ENCODE measurements at regions not wholly inside any gene's neighbourhood (a gene's known extent, or its start where the extent isn't known, plus 50 kb on each side); places are given as distances from the start of the nearest gene placed in this dataset.

GRCh38 chr14:89015016-89015415, 190.6 kb downstream of the TTC8 start:
- no peak overlapping the region for H3K27ac ChIP-seq (ENCODE audit: low read depth in 1 of 2, low read length in 2 of 2)
- Mint-ChIP-seq H3K27me3 (peaks cover 44% of the 10 kb centered on the region), H3K9me3 (no peaks in the 10 kb centered on the region), H3K4me3 (no peak overlapping the region), H3K27ac (no peak overlapping the region), H3K36me3 (ENCODE audit: low read depth) (no peaks in the 10 kb centered on the region), H3K4me1 (ENCODE audit: low read depth) (no peaks in the 10 kb centered on the region)
- H3K4me3 ChIP-seq (ENCODE audit: low read length) = no peak overlapping the region
- H3K27me3 ChIP-seq (ENCODE audit: control insufficient read depth in 1 of 2, insufficient read depth in 2 of 2, low read length in 2 of 2) = peaks cover 0 to 4% of the 10 kb centered on the region in 2 experiments
- no peaks in the 10 kb centered on the region for H3K4me1 ChIP-seq (ENCODE audit: insufficient read depth, low read length)
- H3K9me3 ChIP-seq (ENCODE audit: control insufficient read depth in 1 of 2, insufficient read depth in 1 of 2, low read length in 2 of 2) = no peaks in the 10 kb centered on the region
- TF ChIP-seq CTCF (IDR thresholded peaks at IDR 0.05) = no peak
- ChIA-PET POLR2A (no interaction called here), CTCF (no interaction called here)
- ATAC-seq (ENCODE audit: poor library complexity) (no peak), DNase-seq (no peak)
- intact Hi-C loops (cut with DNase I, micrococcal nuclease) = loop anchor here in 1 of 2 experiments (10.0 kb wide), 1 partner anchor 350 kb away; no protein-coding TSS in a partner anchor
- H3K36me3 ChIP-seq (ENCODE audit: insufficient read depth, low read length) = no peaks in the 10 kb centered on the region

- Mint-ChIP-seq H3K9me3 (no peaks in the 10 kb centered on the region), H3K27me3 (peaks cover 62% of the 10 kb centered on the region), H3K27ac (no peak overlapping the region), H3K36me3 (ENCODE audit: low read depth) (no peaks in the 10 kb centered on the region), H3K4me1 (ENCODE audit: low read depth) (no peaks in the 10 kb centered on the region), H3K4me3 (no peak overlapping the region)
- Histone ChIP-seq H3K9me3 (ENCODE audit: control insufficient read depth in 1 of 2, insufficient read depth in 1 of 2, low read length in 2 of 2) (no peaks in the 10 kb centered on the region), H3K36me3 (ENCODE audit: insufficient read depth, low read length) (no peaks in the 10 kb centered on the region), H3K27ac (ENCODE audit: low read depth in 1 of 2, low read length in 2 of 2) (no peak overlapping the region), H3K4me3 (ENCODE audit: low read length) (no peak overlapping the region), H3K4me1 (ENCODE audit: insufficient read depth, low read length) (no peaks in the 10 kb centered on the region), H3K27me3 (ENCODE audit: control insufficient read depth in 1 of 2, insufficient read depth in 2 of 2, low read length in 2 of 2) (peaks cover 9% of the 10 kb centered on the region in 2 experiments)
- DNase-seq (no peak), ATAC-seq (ENCODE audit: poor library complexity) (no peak)
- ChIA-PET POLR2A (no interaction called here), CTCF (no interaction called here)
- intact Hi-C loops (cut with DNase I, micrococcal nuclease) = loop anchor here in 1 of 2 experiments (10.0 kb wide), 1 partner anchor 353 kb away; no protein-coding TSS in a partner anchor
- no peak for TF ChIP-seq CTCF (IDR thresholded peaks at IDR 0.05)
Observed at GRCh38 chr14:89017417-89017816, 193.0 kb downstream of the TTC8 start.

- DNase-seq (no peak), ATAC-seq (ENCODE audit: poor library complexity) (no peak)
- CTCF ChIA-PET = no interaction called here
- Mint-ChIP-seq H3K27me3 (peaks cover 78% of the 10 kb centered on the region), H3K4me1 (ENCODE audit: low read depth) (no peaks in the 10 kb centered on the region), H3K36me3 (ENCODE audit: low read depth) (no peaks in the 10 kb centered on the region), H3K9me3 (no peaks in the 10 kb centered on the region), H3K4me3 (no peak overlapping the region), H3K27ac (no peak overlapping the region)
- Histone ChIP-seq H3K27ac (ENCODE audit: low read depth in 1 of 2, low read length in 2 of 2) (no peak overlapping the region), H3K4me1 (ENCODE audit: insufficient read depth, low read length) (peaks cover 9% of the 10 kb centered on the region), H3K4me3 (ENCODE audit: low read length) (no peak overlapping the region), H3K36me3 (ENCODE audit: insufficient read depth, low read length) (no peaks in the 10 kb centered on the region), H3K9me3 (ENCODE audit: control insufficient read depth in 1 of 2, insufficient read depth in 1 of 2, low read length in 2 of 2) (peaks cover 0 to 10% of the 10 kb centered on the region in 2 experiments), H3K27me3 (ENCODE audit: control insufficient read depth in 1 of 2, insufficient read depth in 2 of 2, low read length in 2 of 2) (peaks cover 34 to 47% of the 10 kb centered on the region in 2 experiments)
- intact Hi-C loops (cut with DNase I, micrococcal nuclease) = loop anchor here in 1 of 2 experiments (10.0 kb wide), 1 partner anchor 153 kb away; no protein-coding TSS in a partner anchor
- no peak for TF ChIP-seq CTCF (IDR thresholded peaks at IDR 0.05)
- POLR2A ChIA-PET = no interaction called here
Observed at GRCh38 chr14:89022274-89022673, 197.8 kb downstream of the TTC8 start.

All from CD4-positive, alpha-beta T cell (primary cell).